HG03565 (cell line): ENCODE measurements at regions not wholly inside any gene's neighbourhood (a gene's known extent, or its start where the extent isn't known, plus 50 kb on each side); places are given as distances from the start of the nearest gene placed in this dataset.
"Not testable (repeated sequence)": the region's sequence is repeated elsewhere in the genome, so short reads cannot be mapped to it uniquely, and the experiment has no call there.

Source experiments
- ATAC-seq: cut with Tn5 transposase; IDR thresholded peaks from one replicate; pipeline ENCODE4 v1.9.1; 2021; ENCODE audit warnings: mild to moderate bottlenecking, moderate library complexity; ENCODE audit not compliant: unreplicated experiment

- ATAC-seq = no peak
Measured at GRCh38 chr16:64736857-64737256, 385.0 kb downstream of the CDH11 start.

GRCh38 chr16:64731891-64732290, 390.0 kb downstream of the CDH11 start:
- ATAC-seq = no peak

GRCh38 chr16:64730261-64730660, 391.6 kb downstream of the CDH11 start:
- ATAC-seq = no peak

- no peak for ATAC-seq
Measured at GRCh38 chr16:64724339-64724738, 397.5 kb downstream of the CDH11 start.

GRCh38 chr16:64718486-64718885, 403.4 kb downstream of the CDH11 start:
- no peak for ATAC-seq

GRCh38 chr16:64717871-64718270, 404.0 kb downstream of the CDH11 start:
- ATAC-seq = no peak

GRCh38 chr16:64715624-64716023, 406.2 kb downstream of the CDH11 start:
- no peak for ATAC-seq

GRCh38 chr16:64712026-64712425, 409.8 kb downstream of the CDH11 start:
- ATAC-seq = no peak

- no peak for ATAC-seq
Measured at GRCh38 chr16:64711596-64711995, 410.3 kb downstream of the CDH11 start.

- ATAC-seq = no peak
Measured at GRCh38 chr16:64711026-64711425, 410.8 kb downstream of the CDH11 start.

- ATAC-seq = no peak
Measured at GRCh38 chr16:64705443-64705842, 416.4 kb downstream of the CDH11 start.

GRCh38 chr16:64704386-64704785, 417.5 kb downstream of the CDH11 start:
- no peak for ATAC-seq

- no peak for ATAC-seq
Measured at GRCh38 chr16:64702415-64702814, 419.4 kb downstream of the CDH11 start.

- no peak for ATAC-seq
Measured at GRCh38 chr16:64700628-64701027, 421.2 kb downstream of the CDH11 start.

- no peak for ATAC-seq
Measured at GRCh38 chr16:64696866-64697265, 425.0 kb downstream of the CDH11 start.

GRCh38 chr16:64695684-64696083, 426.2 kb downstream of the CDH11 start:
- ATAC-seq = no peak

GRCh38 chr16:64693946-64694345, 427.9 kb downstream of the CDH11 start:
- ATAC-seq = no peak

GRCh38 chr16:64687786-64688185, 434.1 kb downstream of the CDH11 start:
- ATAC-seq = no peak

GRCh38 chr16:64687123-64687522, 434.7 kb downstream of the CDH11 start:
- no peak for ATAC-seq

- no peak for ATAC-seq
Measured at GRCh38 chr16:64679976-64680690, 441.7 kb downstream of the CDH11 start.

GRCh38 chr16:64669573-64669972, 452.3 kb downstream of the CDH11 start:
- ATAC-seq = no peak

GRCh38 chr16:64667334-64667877, 454.5 kb downstream of the CDH11 start:
- ATAC-seq = no peak

GRCh38 chr16:64662312-64662711, 459.6 kb downstream of the CDH11 start:
- not testable (repeated sequence) for ATAC-seq
